ENCODE measurements at regions not wholly inside any gene's neighbourhood (a gene's known extent, or its start where the extent isn't known, plus 50 kb on each side); places are given as distances from the start of the nearest gene placed in this dataset.

GRCh38 chr14:106211334-106211900, 685.0 kb downstream of the TMEM121 start:
- H3K9me3 ChIP-seq (ENCODE audit: low read length): no peaks in the 10 kb centered on the region
- no peaks in the 10 kb centered on the region for H3K79me2 ChIP-seq (ENCODE audit: insufficient read depth, low read length)
- H4K20me1 ChIP-seq (ENCODE audit: insufficient read depth, low read length): no peaks in the 10 kb centered on the region
- DNase-seq (ENCODE audit: low spot score) (no peak), FAIRE-seq (no peak), ATAC-seq (no peak)
- CTCF ChIA-PET (ENCODE audit: low intra/inter-chr PET ratio, low total read pairs): no interaction called here
- 0% methylated on average over 5 of the region's 7 CpGs for WGBS (ENCODE audit: low lambda C conversion rate)
- intact Hi-C loops (cut with micrococcal nuclease; ENCODE audit: unreplicated experiment) (no loop called here), in situ Hi-C loops (cut with HindIII; ENCODE audit: extremely low pct_ligation_motif_present, low pct_unique_long_range_greater_than_20kb) (no loop called here)
- no peak overlapping the region for H2AFZ ChIP-seq (ENCODE audit: low read length)
- H3K4me3 ChIP-seq (replicated peaks in 1 of 3; ENCODE audit: insufficient read depth in 1 of 3, low read depth in 2 of 3, low read length in 3 of 3): no peak overlapping the region
- no peaks in the 10 kb centered on the region; a peak in 1 of 5 replicates for H3K27me3 ChIP-seq (ENCODE audit: control insufficient read depth in 1 of 2, insufficient read depth in 2 of 2, low read length in 2 of 2)
- no peaks in the 10 kb centered on the region for H3K36me3 ChIP-seq (replicated peaks in 1 of 2; ENCODE audit: control insufficient read depth in 1 of 2, insufficient read depth in 2 of 2, low read length in 2 of 2)
- POLR2A ChIA-PET: no interaction called here
- no peak overlapping the region for H3K4me2 ChIP-seq (ENCODE audit: low read depth, low read length)
- H3K9ac ChIP-seq (ENCODE audit: insufficient read depth, low read depth, low read length): no peak overlapping the region
- BruUV-seq (replicated peaks): no TSS peak
- H3K4me1 ChIP-seq (ENCODE audit: insufficient read depth, low read length): no peaks in the 10 kb centered on the region
- TF ChIP-seq NKX3-1 (CRISPR knock-in tag; IDR thresholded peaks at IDR 0.05) (no peak), ZBTB3 (CRISPR knock-in tag; IDR thresholded peaks at IDR 0.05; ENCODE audit: borderline replicate concordance, low read depth) (no peak), ZNF446 (CRISPR knock-in tag; IDR thresholded peaks at IDR 0.05) (no peak), ZSCAN22 (CRISPR knock-in tag; IDR thresholded peaks at IDR 0.05) (no peak)
- H3K27ac ChIP-seq (ENCODE audit: extremely low read length, insufficient read depth, low read length): no peak overlapping the region

GRCh38 chr14:106215229-106215628, 688.8 kb downstream of the TMEM121 start:
- no peak overlapping the region for H3K4me2 ChIP-seq (ENCODE audit: low read depth, low read length)
- H3K9ac ChIP-seq (ENCODE audit: insufficient read depth, low read depth, low read length): no peak overlapping the region
- intact Hi-C loops (cut with micrococcal nuclease; ENCODE audit: unreplicated experiment) (no loop called here), in situ Hi-C loops (cut with HindIII; ENCODE audit: extremely low pct_ligation_motif_present, low pct_unique_long_range_greater_than_20kb) (no loop called here)
- no peak overlapping the region for H3K4me3 ChIP-seq (replicated peaks in 1 of 3; ENCODE audit: insufficient read depth in 1 of 3, low read depth in 2 of 3, low read length in 3 of 3)
- DNase-seq (ENCODE audit: low spot score): no peak
- no peak for ATAC-seq
- no peaks in the 10 kb centered on the region for H4K20me1 ChIP-seq (ENCODE audit: insufficient read depth, low read length)
- H3K36me3 ChIP-seq (replicated peaks in 1 of 2; ENCODE audit: control insufficient read depth in 1 of 2, insufficient read depth in 2 of 2, low read length in 2 of 2): no peaks in the 10 kb centered on the region
- no peak overlapping the region for H3K27ac ChIP-seq (ENCODE audit: extremely low read length, insufficient read depth, low read length)
- no TSS peak for BruUV-seq (replicated peaks)
- no peaks in the 10 kb centered on the region for H3K4me1 ChIP-seq (ENCODE audit: insufficient read depth, low read length)
- POLR2A ChIA-PET: no interaction called here
- no peak for FAIRE-seq
- no peak overlapping the region for H2AFZ ChIP-seq (ENCODE audit: low read length)
- no peaks in the 10 kb centered on the region for H3K79me2 ChIP-seq (ENCODE audit: insufficient read depth, low read length)
- no peaks in the 10 kb centered on the region; a peak in 2 of 5 replicates for H3K27me3 ChIP-seq (ENCODE audit: control insufficient read depth in 1 of 2, insufficient read depth in 2 of 2, low read length in 2 of 2)
- CTCF ChIA-PET (ENCODE audit: low intra/inter-chr PET ratio, low total read pairs): no interaction called here
- WGBS (ENCODE audit: low lambda C conversion rate): 0% methylated on average over 2 of the region's 2 CpGs
- TF ChIP-seq ZNF382 (CRISPR knock-in tag; IDR thresholded peaks at IDR 0.05; ENCODE audit: borderline replicate concordance) (no peak), ZNF781 (CRISPR knock-in tag; IDR thresholded peaks at IDR 0.05; ENCODE audit: borderline replicate concordance, not compliant biosample characterization) (no peak), RNF2 (conservative IDR thresholded peaks at IDR 0.05; ENCODE audit: low read depth) (no peak), NFRKB (IDR thresholded peaks at IDR 0.05) (no peak), ZNF326 (CRISPR knock-in tag; IDR thresholded peaks at IDR 0.05; ENCODE audit: borderline replicate concordance) (no peak), GTF3A (CRISPR knock-in tag; conservative IDR thresholded peaks at IDR 0.05) (no peak), SP2 (CRISPR knock-in tag; IDR thresholded peaks at IDR 0.05) (no peak), SIN3B (IDR thresholded peaks at IDR 0.05; ENCODE audit: low read length) (no peak), SAP130 (CRISPR knock-in tag; IDR thresholded peaks at IDR 0.05; ENCODE audit: low read depth) (no peak), ZFAT (CRISPR knock-in tag; conservative IDR thresholded peaks at IDR 0.05) (no peak), TRIM24 (CRISPR knock-in tag; IDR thresholded peaks at IDR 0.05) (no peak), CERS6 (CRISPR knock-in tag; IDR thresholded peaks at IDR 0.05) (no peak), TCF12 (IDR thresholded peaks at IDR 0.05) (no peak), TCF12 (CRISPR knock-in tag; IDR thresholded peaks at IDR 0.05) (no peak), ZBTB7B (CRISPR knock-in tag; IDR thresholded peaks at IDR 0.05) (no peak), CCDC6 (CRISPR knock-in tag; IDR thresholded peaks at IDR 0.05) (no peak), TAF15 (IDR thresholded peaks at IDR 0.05; ENCODE audit: low read depth, low read length, poor library complexity, severe bottlenecking) (no peak), XRCC5 (optimal IDR thresholded peaks at IDR 0.05; ENCODE audit: low read length) (no peak), ZNF749 (CRISPR knock-in tag; IDR thresholded peaks at IDR 0.05; ENCODE audit: borderline replicate concordance) (no peak)
- H3K9me3 ChIP-seq (ENCODE audit: low read length): no peaks in the 10 kb centered on the region

Measured in HepG2 (cell line).